GM12878 (cell line): ENCODE measurements at regions not wholly inside any gene's neighbourhood (a gene's known extent, or its start where the extent isn't known, plus 50 kb on each side); places are given as distances from the start of the nearest gene placed in this dataset.
A peak's percentile ranks its signal among the peaks of the same experiment; 100 is the strongest.

ENCODE experiments used
- BACH1 ChIP-seq: fragments of 450-650 bp; IDR thresholded peaks from 2 replicates; pipeline ENCODE4 v1.6.1; 2017; ENCODE audit warnings: mild to moderate bottlenecking, borderline replicate concordance
- CBX3 ChIP-seq: fragments of 200-600 bp; sonication (generic); IDR thresholded peaks from 2 replicates; pipeline ENCODE4 v1.6.1; 2016; ENCODE audit warnings: low read depth, borderline replicate concordance
- CEBPB ChIP-seq, 2 experiments: fragments of 150-350 bp in 1 of 2; IDR thresholded peaks; 2 replicates each; pipeline ENCODE4 v1.6.1; 2012 to 2014; ENCODE audit warnings: low read depth in 2 of 2, low read length in 2 of 2, borderline replicate concordance in 1 of 2, inconsistent platforms in 1 of 2
- CHD1 ChIP-seq: IDR thresholded peaks from 2 replicates; pipeline ENCODE4 v1.6.1; 2012; ENCODE audit warnings: low read depth, low read length, improper control_type of control experiment
- ETV6 ChIP-seq, 2 experiments: fragments of 450-650 bp in 1 of 2; IDR thresholded peaks in 1 of 2; conservative IDR thresholded peaks in 1 of 2; 2 replicates each; pipeline ENCODE4 v1.6.1; 2014; ENCODE audit warnings: antibody characterized with exemption in 1 of 2, borderline replicate concordance in 1 of 2, low read depth in 1 of 2, mild to moderate bottlenecking in 1 of 2, moderate library complexity in 1 of 2
- HCFC1 ChIP-seq: fragments of 150-350 bp; IDR thresholded peaks from 2 replicates; pipeline ENCODE4 v1.6.1; 2014; ENCODE audit warnings: low read length
- IRF4 ChIP-seq: IDR thresholded peaks from 2 replicates; pipeline ENCODE4 v1.6.1; 2011; ENCODE audit warnings: low read depth, low read length
- JUNB ChIP-seq: IDR thresholded peaks from 2 replicates; pipeline ENCODE4 v1.6.1; 2016; ENCODE audit warnings: antibody characterized with exemption, mild to moderate bottlenecking
- JUND ChIP-seq: IDR thresholded peaks from 2 replicates; pipeline ENCODE4 v1.6.1; 2012; ENCODE audit warnings: low read depth, mild to moderate bottlenecking, low read length, improper control_type of control experiment, moderate library complexity
- MTA3 ChIP-seq: IDR thresholded peaks from 2 replicates; pipeline ENCODE4 v1.6.1; 2012; ENCODE audit warnings: low read length, inconsistent platforms, borderline replicate concordance
- NFIC ChIP-seq: IDR thresholded peaks from 2 replicates; pipeline ENCODE4 v1.6.1; 2012; ENCODE audit warnings: low read depth, mild to moderate bottlenecking, inconsistent platforms, low read length, moderate library complexity
- NFXL1 ChIP-seq: fragments of 450-650 bp; IDR thresholded peaks from 2 replicates; pipeline ENCODE4 v1.6.1; 2017; ENCODE audit warnings: antibody characterized with exemption, mild to moderate bottlenecking, borderline replicate concordance
- NFYB ChIP-seq: IDR thresholded peaks from 2 replicates; pipeline ENCODE4 v1.6.1; 2011; ENCODE audit warnings: low read depth, mild to moderate bottlenecking, low read length, improper control_type of control experiment, moderate library complexity; ENCODE audit not compliant: insufficient read depth
- NRF1 ChIP-seq: conservative IDR thresholded peaks from 2 replicates; pipeline ENCODE4 v1.6.1; 2011; ENCODE audit warnings: mild to moderate bottlenecking, low read depth, low read length, improper control_type of control experiment
- PAX8 ChIP-seq: fragments of 450-650 bp; IDR thresholded peaks from 2 replicates; pipeline ENCODE4 v1.6.1; 2017; ENCODE audit warnings: mild to moderate bottlenecking, moderate library complexity
- RAD51 ChIP-seq: fragments of 450-650 bp; IDR thresholded peaks from 2 replicates; pipeline ENCODE4 v1.6.1; 2016; ENCODE audit warnings: moderate library complexity, mild to moderate bottlenecking, inconsistent platforms
- RELA ChIP-seq: fragments of 450-650 bp; IDR thresholded peaks from 2 replicates; pipeline ENCODE4 v1.8.0; 2014; ENCODE audit warnings: borderline replicate concordance; ENCODE audit not compliant: partially characterized antibody
- RFX5 ChIP-seq: IDR thresholded peaks from 2 replicates; pipeline ENCODE4 v1.6.1; 2011; ENCODE audit warnings: low read depth, low read length, improper control_type of control experiment
- SMAD5 ChIP-seq: IDR thresholded peaks from 2 replicates; pipeline ENCODE4 v1.6.1; 2016; ENCODE audit warnings: antibody characterized with exemption, low read depth
- TBL1XR1 ChIP-seq: IDR thresholded peaks from 2 replicates; pipeline ENCODE4 v1.6.1; 2012; ENCODE audit warnings: low read depth, low read length, improper control_type of control experiment
- TF ChIP-seq, protein P1 (sequence below): IDR thresholded peaks from 2 replicates; pipeline ENCODE4 v1.6.1; 2012; ENCODE audit warnings: low read depth, low read length, improper control_type of control experiment
- TF ChIP-seq, protein P2 (sequence below): fragments of 450-650 bp; IDR thresholded peaks from 2 replicates; pipeline ENCODE4 v1.6.1; 2017; ENCODE audit warnings: mild to moderate bottlenecking, low read depth, inconsistent platforms; ENCODE audit not compliant: poor library complexity, severe bottlenecking
- TF ChIP-seq, protein P3 (sequence below): IDR thresholded peaks from 2 replicates; pipeline ENCODE4 v1.6.1; 2011; ENCODE audit warnings: low read depth, low read length, improper control_type of control experiment, borderline replicate concordance
- TF ChIP-seq, protein P4 (sequence below): IDR thresholded peaks from 2 replicates; pipeline ENCODE4 v1.6.1; 2011; ENCODE audit warnings: mild to moderate bottlenecking, low read depth, low read length, moderate library complexity; ENCODE audit not compliant: insufficient replicate concordance
- TF ChIP-seq, protein P5 (sequence below): fragments of 450-650 bp; IDR thresholded peaks from 2 replicates; pipeline ENCODE4 v1.6.1; 2016; ENCODE audit warnings: mild to moderate bottlenecking

DNA sequence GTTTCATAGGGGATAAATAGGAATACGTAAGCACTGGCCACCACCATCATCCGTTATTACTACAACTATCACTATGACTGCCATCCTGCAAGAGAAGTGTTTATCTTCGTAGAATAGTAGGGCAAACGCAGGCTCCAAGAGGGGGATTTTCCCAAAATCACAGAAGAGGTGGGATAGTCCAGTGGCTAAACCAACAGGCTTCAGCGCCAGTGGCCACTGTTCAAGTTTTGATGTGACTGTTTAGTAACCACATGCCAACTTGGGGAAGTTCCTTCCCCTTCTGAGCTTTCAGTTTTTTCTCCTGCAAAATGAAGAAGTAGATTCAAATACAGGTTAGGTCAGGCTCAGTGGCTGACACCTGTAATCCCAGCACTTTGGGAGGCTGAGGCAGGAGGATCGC lies 60.7 kb upstream of the GRIN2A start (continued):
- TF ChIP-seq, protein P1, sequence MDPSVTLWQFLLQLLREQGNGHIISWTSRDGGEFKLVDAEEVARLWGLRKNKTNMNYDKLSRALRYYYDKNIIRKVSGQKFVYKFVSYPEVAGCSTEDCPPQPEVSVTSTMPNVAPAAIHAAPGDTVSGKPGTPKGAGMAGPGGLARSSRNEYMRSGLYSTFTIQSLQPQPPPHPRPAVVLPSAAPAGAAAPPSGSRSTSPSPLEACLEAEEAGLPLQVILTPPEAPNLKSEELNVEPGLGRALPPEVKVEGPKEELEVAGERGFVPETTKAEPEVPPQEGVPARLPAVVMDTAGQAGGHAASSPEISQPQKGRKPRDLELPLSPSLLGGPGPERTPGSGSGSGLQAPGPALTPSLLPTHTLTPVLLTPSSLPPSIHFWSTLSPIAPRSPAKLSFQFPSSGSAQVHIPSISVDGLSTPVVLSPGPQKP = no peak
- TF ChIP-seq JUNB (peak; percentile 90), NFXL1 (no peak), CEBPB (IDR thresholded peaks at IDR 0.05; ENCODE audit: borderline replicate concordance in 1 of 2, low read depth in 2 of 2, low read length in 2 of 2) (no peak), RELA (peak; percentile 59), CHD1 (no peak), ETV6 (conservative IDR thresholded peaks at IDR 0.05 in 1 of 2, IDR thresholded peaks at IDR 0.05 in 1 of 2; ENCODE audit: borderline replicate concordance in 1 of 2, low read depth in 1 of 2) (peak in 1 of 2 experiments; percentile 37; a peak in 1 of 4 replicates), HCFC1 (no peak), JUND (no peak), NFIC (peak; percentile 81), IRF4 (peak; percentile 76; the same call in 1 of the 2 replicates), NRF1 (no peak), SMAD5 (no peak), TBL1XR1 (no peak), BACH1 (peak; percentile 30; the same call in 1 of the 2 replicates), NFYB (no peak), MTA3 (no peak), PAX8 (no peak), RFX5 (no peak), CBX3 (no peak), RAD51 (no peak)
- TF ChIP-seq, protein P2, sequence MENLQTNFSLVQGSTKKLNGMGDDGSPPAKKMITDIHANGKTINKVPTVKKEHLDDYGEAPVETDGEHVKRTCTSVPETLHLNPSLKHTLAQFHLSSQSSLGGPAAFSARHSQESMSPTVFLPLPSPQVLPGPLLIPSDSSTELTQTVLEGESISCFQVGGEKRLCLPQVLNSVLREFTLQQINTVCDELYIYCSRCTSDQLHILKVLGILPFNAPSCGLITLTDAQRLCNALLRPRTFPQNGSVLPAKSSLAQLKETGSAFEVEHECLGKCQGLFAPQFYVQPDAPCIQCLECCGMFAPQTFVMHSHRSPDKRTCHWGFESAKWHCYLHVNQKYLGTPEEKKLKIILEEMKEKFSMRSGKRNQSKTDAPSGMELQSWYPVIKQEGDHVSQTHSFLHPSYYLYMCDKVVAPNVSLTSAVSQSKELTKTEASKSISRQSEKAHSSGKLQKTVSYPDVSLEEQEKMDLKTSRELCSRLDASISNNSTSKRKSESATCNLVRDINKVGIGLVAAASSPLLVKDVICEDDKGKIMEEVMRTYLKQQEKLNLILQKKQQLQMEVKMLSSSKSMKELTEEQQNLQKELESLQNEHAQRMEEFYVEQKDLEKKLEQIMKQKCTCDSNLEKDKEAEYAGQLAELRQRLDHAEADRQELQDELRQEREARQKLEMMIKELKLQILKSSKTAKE = peak; percentile 29
- TF ChIP-seq, protein P3, sequence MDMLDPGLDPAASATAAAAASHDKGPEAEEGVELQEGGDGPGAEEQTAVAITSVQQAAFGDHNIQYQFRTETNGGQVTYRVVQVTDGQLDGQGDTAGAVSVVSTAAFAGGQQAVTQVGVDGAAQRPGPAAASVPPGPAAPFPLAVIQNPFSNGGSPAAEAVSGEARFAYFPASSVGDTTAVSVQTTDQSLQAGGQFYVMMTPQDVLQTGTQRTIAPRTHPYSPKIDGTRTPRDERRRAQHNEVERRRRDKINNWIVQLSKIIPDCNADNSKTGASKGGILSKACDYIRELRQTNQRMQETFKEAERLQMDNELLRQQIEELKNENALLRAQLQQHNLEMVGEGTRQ = no peak
- TF ChIP-seq, protein P4, sequence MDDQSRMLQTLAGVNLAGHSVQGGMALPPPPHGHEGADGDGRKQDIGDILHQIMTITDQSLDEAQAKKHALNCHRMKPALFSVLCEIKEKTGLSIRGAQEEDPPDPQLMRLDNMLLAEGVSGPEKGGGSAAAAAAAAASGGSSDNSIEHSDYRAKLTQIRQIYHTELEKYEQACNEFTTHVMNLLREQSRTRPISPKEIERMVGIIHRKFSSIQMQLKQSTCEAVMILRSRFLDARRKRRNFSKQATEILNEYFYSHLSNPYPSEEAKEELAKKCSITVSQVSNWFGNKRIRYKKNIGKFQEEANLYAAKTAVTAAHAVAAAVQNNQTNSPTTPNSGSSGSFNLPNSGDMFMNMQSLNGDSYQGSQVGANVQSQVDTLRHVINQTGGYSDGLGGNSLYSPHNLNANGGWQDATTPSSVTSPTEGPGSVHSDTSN = no peak
- TF ChIP-seq, protein P5, sequence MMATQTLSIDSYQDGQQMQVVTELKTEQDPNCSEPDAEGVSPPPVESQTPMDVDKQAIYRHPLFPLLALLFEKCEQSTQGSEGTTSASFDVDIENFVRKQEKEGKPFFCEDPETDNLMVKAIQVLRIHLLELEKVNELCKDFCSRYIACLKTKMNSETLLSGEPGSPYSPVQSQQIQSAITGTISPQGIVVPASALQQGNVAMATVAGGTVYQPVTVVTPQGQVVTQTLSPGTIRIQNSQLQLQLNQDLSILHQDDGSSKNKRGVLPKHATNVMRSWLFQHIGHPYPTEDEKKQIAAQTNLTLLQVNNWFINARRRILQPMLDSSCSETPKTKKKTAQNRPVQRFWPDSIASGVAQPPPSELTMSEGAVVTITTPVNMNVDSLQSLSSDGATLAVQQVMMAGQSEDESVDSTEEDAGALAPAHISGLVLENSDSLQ = no peak
